ENCODE measurements at regions not wholly inside any gene's neighbourhood (a gene's known extent, or its start where the extent isn't known, plus 50 kb on each side); places are given as distances from the start of the nearest gene placed in this dataset.

GRCh38 chr1:229867726-229868125, 199.3 kb upstream of the GALNT2 start:
- H3K27ac ChIP-seq: no peak overlapping the region
- WGBS, 2 donors (ENCODE audit: low coverage in 1 of 2): 88% methylated on average over 3 of the region's 3 CpGs; no CpG with 5 or more reads in 1 of the 2 donors
- DNase-seq: no peak
- H3K4me3 ChIP-seq: no peak overlapping the region
- in situ Hi-C loops (cut with MboI; ENCODE audit: low pct_ligation_motif_present in 1 of 4, low pct_unique_long_range_greater_than_20kb in 1 of 4, low sequenced_read_pairs in 3 of 4): no loop called here
- H3K27me3 ChIP-seq: no peaks in the 10 kb centered on the region
- no peaks in the 10 kb centered on the region for H3K36me3 ChIP-seq
- intact Hi-C loops (cut with DNase I; ENCODE audit: low total_unique reads): no loop called here
- no peaks in the 10 kb centered on the region for H3K9me3 ChIP-seq
- H3K4me1 ChIP-seq: peaks cover 0 to 6% (median 5%) of the 10 kb centered on the region in 4 donors
- no peak for TF ChIP-seq POLR2A (IDR thresholded peaks at IDR 0.05)
- no peak for TF ChIP-seq EP300 (IDR thresholded peaks at IDR 0.05; ENCODE audit: low read depth)
- no peak for TF ChIP-seq POLR2AphosphoS5 (IDR thresholded peaks at IDR 0.05)
- no peak for TF ChIP-seq CTCF (IDR thresholded peaks at IDR 0.05)

GRCh38 chr1:229869240-229869639, 197.8 kb upstream of the GALNT2 start:
- WGBS, 2 donors (ENCODE audit: low coverage in 1 of 2): 57% methylated on average over 1 of the region's 1 CpG; no CpG with 5 or more reads in 1 of the 2 donors
- Histone ChIP-seq H3K27ac (no peak overlapping the region), H3K36me3 (no peaks in the 10 kb centered on the region), H3K4me1 (peaks cover 0 to 6% (median 5%) of the 10 kb centered on the region in 4 donors), H3K9me3 (no peaks in the 10 kb centered on the region), H3K27me3 (no peaks in the 10 kb centered on the region), H3K4me3 (no peak overlapping the region)
- in situ Hi-C loops (cut with MboI; ENCODE audit: low pct_ligation_motif_present in 1 of 4, low pct_unique_long_range_greater_than_20kb in 1 of 4, low sequenced_read_pairs in 3 of 4): no loop called here
- no peak for DNase-seq
- intact Hi-C loops (cut with DNase I; ENCODE audit: low total_unique reads): no loop called here
- TF ChIP-seq POLR2AphosphoS5 (IDR thresholded peaks at IDR 0.05) (no peak), EP300 (IDR thresholded peaks at IDR 0.05; ENCODE audit: low read depth) (no peak), POLR2A (IDR thresholded peaks at IDR 0.05) (no peak), CTCF (IDR thresholded peaks at IDR 0.05) (no peak)

GRCh38 chr1:229869687-229870086, 197.4 kb upstream of the GALNT2 start:
- intact Hi-C loops (cut with DNase I; ENCODE audit: low total_unique reads) (no loop called here), in situ Hi-C loops (cut with MboI; ENCODE audit: low pct_ligation_motif_present in 1 of 4, low pct_unique_long_range_greater_than_20kb in 1 of 4, low sequenced_read_pairs in 3 of 4) (loop anchor here in 1 of 4 donors (10.0 kb wide), 1 partner anchor 445 kb away; no protein-coding TSS in a partner anchor)
- H3K27ac ChIP-seq: no peak overlapping the region
- TF ChIP-seq POLR2A (IDR thresholded peaks at IDR 0.05) (no peak), POLR2AphosphoS5 (IDR thresholded peaks at IDR 0.05) (no peak), EP300 (IDR thresholded peaks at IDR 0.05; ENCODE audit: low read depth) (no peak)
- H3K4me3 ChIP-seq: no peak overlapping the region
- DNase-seq: no peak
- no peaks in the 10 kb centered on the region for H3K9me3 ChIP-seq
- H3K36me3 ChIP-seq: no peaks in the 10 kb centered on the region
- WGBS, 2 donors (ENCODE audit: low coverage in 1 of 2): 31 to 51% methylated on average over 3 to 4 of the region's 4 CpGs
- peaks cover 0 to 6% (median 5%) of the 10 kb centered on the region in 4 donors for H3K4me1 ChIP-seq
- H3K27me3 ChIP-seq: no peaks in the 10 kb centered on the region

GRCh38 chr1:229870381-229870780, 196.7 kb upstream of the GALNT2 start:
- Histone ChIP-seq H3K4me1 (peaks cover 0 to 6% (median 5%) of the 10 kb centered on the region in 4 donors), H3K27ac (no peak overlapping the region), H3K36me3 (no peaks in the 10 kb centered on the region), H3K27me3 (no peaks in the 10 kb centered on the region), H3K9me3 (no peaks in the 10 kb centered on the region), H3K4me3 (no peak overlapping the region)
- no peak for DNase-seq
- intact Hi-C loops (cut with DNase I; ENCODE audit: low total_unique reads) (no loop called here), in situ Hi-C loops (cut with MboI; ENCODE audit: low pct_ligation_motif_present in 1 of 4, low pct_unique_long_range_greater_than_20kb in 1 of 4, low sequenced_read_pairs in 3 of 4) (loop anchor here in 1 of 4 donors (10.0 kb wide), 1 partner anchor 444 kb away; no protein-coding TSS in a partner anchor)
- TF ChIP-seq CTCF (IDR thresholded peaks at IDR 0.05): no peak
- no peak for TF ChIP-seq EP300 (IDR thresholded peaks at IDR 0.05; ENCODE audit: low read depth)
- TF ChIP-seq POLR2A (IDR thresholded peaks at IDR 0.05): no peak
- no peak for TF ChIP-seq POLR2AphosphoS5 (IDR thresholded peaks at IDR 0.05)
- 69 to 80% methylated on average over 1 to 2 of the region's 2 CpGs for WGBS, 2 donors (ENCODE audit: low coverage in 1 of 2)
